ENCODE measurements at regions not wholly inside any gene's neighbourhood (a gene's known extent, or its start where the extent isn't known, plus 50 kb on each side); places are given as distances from the start of the nearest gene placed in this dataset.

DNA sequence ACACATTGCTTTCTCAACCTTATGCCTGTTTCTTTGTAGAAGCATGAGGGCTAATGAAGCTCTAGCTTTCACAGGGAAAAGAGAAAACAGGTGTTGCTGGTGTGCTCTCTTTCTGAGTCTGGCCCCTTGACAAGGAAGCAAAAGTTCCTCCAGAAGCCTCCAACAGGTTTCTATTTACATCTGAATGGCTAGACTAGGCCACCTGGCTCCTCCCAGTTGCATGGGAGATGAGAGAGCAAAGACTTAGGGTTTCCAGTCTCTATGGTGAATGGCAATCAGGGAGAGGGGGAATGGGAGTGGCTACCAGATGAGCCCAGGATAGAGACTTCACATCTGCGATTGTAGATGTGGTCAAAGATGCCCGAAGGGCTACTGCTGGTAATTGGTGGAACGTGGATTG is 138.1 kb upstream of the PLXNC1 start:
- TF ChIP-seq RARB (CRISPR knock-in tag; IDR thresholded peaks at IDR 0.05) (no peak), PPARA (CRISPR knock-in tag; IDR thresholded peaks at IDR 0.05; ENCODE audit: borderline replicate concordance) (no peak), ZFP3 (CRISPR knock-in tag; IDR thresholded peaks at IDR 0.05) (no peak), ESRRG (CRISPR knock-in tag; IDR thresholded peaks at IDR 0.05) (no peak)
